SU-DHL-6 (cell line): ENCODE measurements at regions not wholly inside any gene's neighbourhood (a gene's known extent, or its start where the extent isn't known, plus 50 kb on each side); places are given as distances from the start of the nearest gene placed in this dataset.

Source experiments
- H2AFZ ChIP-seq: fragments of 200-600 bp; sonication (generic); 2 replicates; pipeline ENCODE4 v1.6.1; 2014; ENCODE audit warnings: low read depth, mild to moderate bottlenecking, moderate library complexity, mixed read lengths, antibody characterized with exemption, low read length; ENCODE audit not compliant: severe bottlenecking
- H3F3A ChIP-seq: fragments of 200-600 bp; shearing (Covaris generic); 2 replicates; pipeline ENCODE4 v1.6.0; 2016; ENCODE audit warnings: antibody characterized with exemption, mild to moderate bottlenecking; ENCODE audit not compliant: insufficient read depth
- H3K27ac ChIP-seq: fragments of 200-600 bp; sonication (generic); 2 replicates; pipeline ENCODE4 v1.5.1; 2016; ENCODE audit warnings: low read depth, mild to moderate bottlenecking, low read length, moderate library complexity, mixed read lengths
- H3K27me3 ChIP-seq: fragments of 200-600 bp; sonication (generic), shearing (Covaris generic); 2 replicates; pipeline ENCODE4 v1.6.0; 2014; ENCODE audit warnings: mild to moderate bottlenecking, low read length
- H3K36me3 ChIP-seq: fragments of 200-600 bp; sonication (generic); 2 replicates; pipeline ENCODE4 v1.6.1; 2014; ENCODE audit warnings: mild to moderate bottlenecking, low read length, mixed read lengths
- H3K4me2 ChIP-seq: fragments of 300-600, 200-600 bp; shearing (Covaris generic), sonication (generic); 2 replicates; pipeline ENCODE4 v1.6.0; 2014; ENCODE audit warnings: low read length, low read depth, mild to moderate bottlenecking; ENCODE audit not compliant: poor library complexity, severe bottlenecking
- H3K4me3 ChIP-seq: fragments of 200-600 bp; sonication (generic); 2 replicates; pipeline ENCODE4 v1.5.1; 2014; ENCODE audit warnings: antibody characterized with exemption, low read length, mild to moderate bottlenecking, mixed read lengths; ENCODE audit not compliant: insufficient read depth, poor library complexity, severe bottlenecking
- H3K79me2 ChIP-seq: fragments of 200-600 bp; sonication (generic); 2 replicates; pipeline ENCODE4 v1.6.1; 2014; ENCODE audit warnings: mild to moderate bottlenecking, low read length, moderate library complexity; ENCODE audit not compliant: insufficient read depth
- H3K9ac ChIP-seq: fragments of 200-600 bp; sonication (generic); 2 replicates; pipeline ENCODE4 v1.7.0; 2014; ENCODE audit warnings: mild to moderate bottlenecking, low read length
- H3K9me2 ChIP-seq: fragments of 200-600 bp; sonication (generic); replicated peaks from 2 replicates; pipeline ENCODE4 v1.6.1; 2014; ENCODE audit warnings: low read length; ENCODE audit not compliant: insufficient read depth
- H3K9me3 ChIP-seq: fragments of 200-600 bp; sonication (generic); 2 replicates; pipeline ENCODE4 v1.6.1; 2014; ENCODE audit warnings: low read length, mixed read lengths; ENCODE audit not compliant: insufficient read depth
- H4K20me1 ChIP-seq: fragments of 200-600 bp; sonication (generic); 2 replicates; pipeline ENCODE4 v1.6.1; 2014; ENCODE audit warnings: low read depth, mild to moderate bottlenecking, antibody characterized with exemption, low read length, moderate library complexity, mixed read lengths
- CTCF ChIP-seq: fragments of 200-600 bp; sonication (generic); IDR thresholded peaks from one replicate; pipeline ENCODE4 v1.5.1; 2017; ENCODE audit warnings: antibody characterized with exemption, mild to moderate bottlenecking, low read length, moderate library complexity; ENCODE audit not compliant: insufficient read depth, poor library complexity, severe bottlenecking
- EZH2phosphoT487 ChIP-seq: fragments of 200-600 bp; sonication (generic), shearing (Covaris generic); conservative IDR thresholded peaks from 2 replicates; pipeline ENCODE4 v1.6.1; 2018; ENCODE audit warnings: mild to moderate bottlenecking, antibody characterized with exemption, low read length, moderate library complexity, mixed read lengths

- H3F3A ChIP-seq, result no peaks in the 10 kb centered on the region
- H2AFZ ChIP-seq, result no peak overlapping the region
- TF ChIP-seq CTCF (no peak), EZH2phosphoT487 (no peak)
These were observed 67.3 kb upstream of the GALNT9 start for GRCh38 chr12:132396657-132397056.

GRCh38 chr12:132395908-132396305, 66.5 kb upstream of the GALNT9 start:
- Histone ChIP-seq H3K36me3 (no peaks in the 10 kb centered on the region), H3K9me3 (no peaks in the 10 kb centered on the region), H3K9ac (no peak overlapping the region), H3F3A (no peaks in the 10 kb centered on the region), H4K20me1 (no peaks in the 10 kb centered on the region), H3K79me2 (no peaks in the 10 kb centered on the region), H3K9me2 (no peaks in the 10 kb centered on the region), H3K27me3 (no peaks in the 10 kb centered on the region), H3K4me3 (no peak overlapping the region), H2AFZ (no peak overlapping the region), H3K4me2 (no peak overlapping the region), H3K27ac (no peak overlapping the region)
- TF ChIP-seq EZH2phosphoT487, result no peak
- TF ChIP-seq CTCF, result no peak

More at GRCh38 chr12:132396657-132397056, 67.3 kb upstream of the GALNT9 start:
- no peak overlapping the region for H3K9ac ChIP-seq
- H3K36me3 ChIP-seq, result no peaks in the 10 kb centered on the region
- H3K4me3 ChIP-seq, result no peak overlapping the region
- H3K27me3 ChIP-seq, result no peaks in the 10 kb centered on the region
- H3K9me2 ChIP-seq, result no peaks in the 10 kb centered on the region
- H4K20me1 ChIP-seq, result no peaks in the 10 kb centered on the region
- H3K79me2 ChIP-seq, result no peaks in the 10 kb centered on the region
- H3K27ac ChIP-seq, result no peak overlapping the region
- H3K4me2 ChIP-seq, result no peak overlapping the region
- H3K9me3 ChIP-seq, result no peaks in the 10 kb centered on the region

- H3K27ac ChIP-seq, result no peak overlapping the region
- H3K4me3 ChIP-seq, result no peak overlapping the region
- H3K9ac ChIP-seq, result no peak overlapping the region
- H3F3A ChIP-seq, result no peaks in the 10 kb centered on the region
- H3K9me3 ChIP-seq, result no peaks in the 10 kb centered on the region
- H3K36me3 ChIP-seq, result no peaks in the 10 kb centered on the region
- no peak overlapping the region for H2AFZ ChIP-seq
- H3K79me2 ChIP-seq, result no peaks in the 10 kb centered on the region
- H4K20me1 ChIP-seq, result no peaks in the 10 kb centered on the region
- H3K9me2 ChIP-seq, result no peaks in the 10 kb centered on the region
- TF ChIP-seq EZH2phosphoT487 (no peak), CTCF (no peak)
- H3K4me2 ChIP-seq, result no peak overlapping the region
- H3K27me3 ChIP-seq, result no peaks in the 10 kb centered on the region
These were observed 66.0 kb upstream of the GALNT9 start for GRCh38 chr12:132395192-132395907.
